Stomach (tissue), 8 donors: ENCODE measurements at regions not wholly inside any gene's neighbourhood (a gene's known extent, or its start where the extent isn't known, plus 50 kb on each side); places are given as distances from the start of the nearest gene placed in this dataset.

Experiments
- DNase-seq, 2 donors: peaks; one replicate each; pipeline versions ENCODE4 v3.0.0 to v3.0.0-alpha.2; 2013 to 2019
- H3K27ac ChIP-seq, 5 donors: fragments of 200-600 bp in 4 of 5; sonication (generic) in 4 of 5; one replicate each; pipeline ENCODE4 v1.5.1; 2013 to 2019; ENCODE audit warnings: mild to moderate bottlenecking in 1 of 5, moderate library complexity in 1 of 5
- H3K27me3 ChIP-seq, 3 donors: fragments of 200-600 bp; sonication (generic); one replicate each; pipeline ENCODE4 v1.5.1; 2017 to 2019; ENCODE audit warnings: mixed run types in 1 of 3
- H3K36me3 ChIP-seq, 4 donors: fragments of 200-600 bp; sonication (generic); 1 replicate in 3 of 4; 2 replicates in 1 of 4; pipeline ENCODE4 v1.5.1; 2016 to 2019
- H3K4me1 ChIP-seq, 4 donors: fragments of 200-600 bp; sonication (generic); one replicate each; pipeline ENCODE4 v1.5.1; 2016 to 2019
- H3K4me3 ChIP-seq, 4 donors: fragments of 200-600 bp; sonication (generic) in 3 of 4; one replicate each; pipeline ENCODE4 v1.5.1; 2016 to 2019; ENCODE audit warnings: mild to moderate bottlenecking in 1 of 4
- H3K9me3 ChIP-seq, 4 donors: fragments of 200-600 bp; sonication (generic); one replicate each; pipeline ENCODE4 v1.5.1; 2016 to 2019
- CTCF ChIP-seq, 7 experiments: fragments of 450-650 bp in 4 of 7; fragments of 200-600 bp in 3 of 7; sonication (generic) in 3 of 7; IDR thresholded peaks; one replicate each; pipeline ENCODE4 v1.5.1; 2016 to 2019; ENCODE audit warnings: antibody characterized with exemption in 7 of 7, control low read depth in 2 of 7, mild to moderate bottlenecking in 1 of 7
- EP300 ChIP-seq: sonication (generic); formaldehyde crosslinking; IDR thresholded peaks from one replicate; pipeline ENCODE4 v1.6.1; 2017; ENCODE audit warnings: antibody characterized with exemption
- POLR2A ChIP-seq, 4 donors: fragments of 450-650 bp; IDR thresholded peaks; one replicate each; pipeline ENCODE4 v1.6.1; 2016; ENCODE audit warnings: antibody characterized with exemption in 4 of 4, control low read depth in 2 of 4, mild to moderate bottlenecking in 1 of 4, moderate library complexity in 1 of 4
- POLR2AphosphoS5 ChIP-seq, 3 donors: sonication (generic); formaldehyde crosslinking; IDR thresholded peaks; one replicate each; pipeline ENCODE4 v1.6.1; 2016; ENCODE audit warnings: antibody characterized with exemption in 3 of 3
- WGBS, 5 donors: extraction: QIAGEN DNeasy Blood & Tissue Kit in 3 of 5; methylation state at CpG; one replicate each; pipeline versions ENCODE4 v1.1.5 to v1.1.7; 2013 to 2018; 5-methylcytosine and 5-hydroxymethylcytosine counted together
- intact Hi-C: fragments of 100-400 bp; cut with DNase I; formaldehyde crosslinking; loops from one replicate; pipeline ENCODE4 v1.15.1; 2023; ENCODE audit warnings: low total_unique reads
- donor health status: healthy with polysubstance abuse.
- donor health status: Bipolar disorder and iron deficiency.
- donor health status: healthy.

DNA sequence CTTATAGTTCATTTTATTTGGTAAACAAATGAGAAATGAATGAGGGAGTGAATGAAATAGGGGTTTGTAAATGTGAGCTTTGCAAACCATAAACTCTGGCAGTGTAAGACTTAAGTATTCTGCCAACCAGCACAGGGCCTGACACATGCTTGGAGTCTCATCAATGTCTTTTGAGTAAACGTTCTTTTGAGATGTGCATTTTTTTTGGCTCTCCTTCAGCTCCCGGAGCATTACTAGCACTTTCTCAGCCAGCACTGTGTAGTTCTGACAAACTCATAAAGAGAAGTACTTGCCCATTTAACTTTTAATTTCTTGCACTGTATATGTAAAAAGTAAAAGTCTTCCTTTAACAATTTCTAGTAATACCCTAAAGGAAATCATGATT, 245.3 kb downstream of the HS3ST1 start:
- H3K4me3 ChIP-seq: no peak overlapping the region
- DNase-seq: peak in 1 of 2 donors; percentile 8
- H3K27me3 ChIP-seq: no peaks in the 10 kb centered on the region
- no peaks in the 10 kb centered on the region for H3K36me3 ChIP-seq
- TF ChIP-seq EP300: no peak
- TF ChIP-seq POLR2AphosphoS5 (IDR thresholded peaks at IDR 0.05): no peak
- TF ChIP-seq CTCF (IDR thresholded peaks at IDR 0.05): no peak
- no peaks in the 10 kb centered on the region for H3K4me1 ChIP-seq
- no peaks in the 10 kb centered on the region for H3K9me3 ChIP-seq
- WGBS, 5 donors: 36 to 66% (median 53%) methylated on average over 2 of the region's 2 CpGs
- H3K27ac ChIP-seq: no peak overlapping the region
- intact Hi-C loops: no loop called here

DNA sequence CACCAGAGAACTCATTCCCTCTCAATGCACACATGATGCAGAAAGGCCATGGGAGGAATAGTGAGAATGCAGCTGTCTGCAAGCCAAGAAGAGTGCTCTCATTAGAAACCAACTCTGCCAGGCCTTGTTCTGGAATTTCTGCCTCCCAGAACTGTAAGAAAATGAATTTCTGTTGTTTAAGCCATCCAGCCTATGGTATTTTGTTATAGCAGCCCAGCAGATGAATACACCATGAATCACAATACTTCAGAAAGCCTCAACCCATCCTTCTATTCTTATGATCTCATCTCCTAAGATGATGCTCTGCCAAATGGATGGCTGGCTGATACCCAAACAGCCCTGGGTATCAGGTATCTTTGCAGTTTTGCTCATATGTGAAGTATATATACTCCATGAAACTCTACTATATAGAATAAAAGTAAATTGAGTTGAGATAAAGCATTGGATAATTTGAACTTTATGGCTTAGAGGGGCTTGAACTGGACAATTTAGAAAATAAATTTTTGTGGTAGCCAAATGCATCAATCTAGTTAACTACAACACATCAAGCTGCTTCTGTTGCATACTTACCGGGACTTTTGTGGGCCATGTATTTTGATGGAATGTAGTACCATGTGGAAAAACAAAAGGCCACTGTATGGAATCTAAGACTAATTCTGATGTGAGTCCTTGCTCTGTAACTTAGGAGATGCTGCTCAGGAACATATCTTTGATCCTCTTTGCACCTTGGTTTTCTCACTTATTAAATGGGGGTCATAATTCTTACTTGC, 245.9 kb downstream of the HS3ST1 start:
- TF ChIP-seq POLR2AphosphoS5 (IDR thresholded peaks at IDR 0.05) (no peak), EP300 (no peak), POLR2A (IDR thresholded peaks at IDR 0.05) (no peak), CTCF (IDR thresholded peaks at IDR 0.05) (no peak)
- WGBS, 5 donors: 72 to 92% (median 88%) methylated on average over 1 of the region's 1 CpG
- intact Hi-C loops: no loop called here
- no peak for DNase-seq
- Histone ChIP-seq H3K9me3 (no peaks in the 10 kb centered on the region), H3K4me3 (no peak overlapping the region), H3K36me3 (no peaks in the 10 kb centered on the region), H3K27me3 (no peaks in the 10 kb centered on the region), H3K27ac (no peak overlapping the region), H3K4me1 (no peaks in the 10 kb centered on the region)

- Histone ChIP-seq H3K27me3 (no peaks in the 10 kb centered on the region), H3K36me3 (no peaks in the 10 kb centered on the region), H3K9me3 (no peaks in the 10 kb centered on the region), H3K4me3 (no peak overlapping the region), H3K4me1 (no peaks in the 10 kb centered on the region), H3K27ac (no peak overlapping the region)
- DNase-seq: no peak
- intact Hi-C loops: no loop called here
- TF ChIP-seq EP300 (no peak), POLR2AphosphoS5 (IDR thresholded peaks at IDR 0.05) (no peak), CTCF (IDR thresholded peaks at IDR 0.05) (no peak), POLR2A (IDR thresholded peaks at IDR 0.05) (no peak)
Measured at GRCh38 chr4:11182031-11182430, 246.7 kb downstream of the HS3ST1 start.

GRCh38 chr4:11179796-11180195, 248.9 kb downstream of the HS3ST1 start:
- DNase-seq: no peak
- Histone ChIP-seq H3K4me1 (no peaks in the 10 kb centered on the region), H3K4me3 (no peak overlapping the region), H3K36me3 (no peaks in the 10 kb centered on the region), H3K27me3 (no peaks in the 10 kb centered on the region), H3K9me3 (no peaks in the 10 kb centered on the region), H3K27ac (no peak overlapping the region)
- intact Hi-C loops: no loop called here
- WGBS, 5 donors: 91 to 96% (median 93%) methylated on average over 2 of the region's 2 CpGs
- no peak for TF ChIP-seq CTCF (IDR thresholded peaks at IDR 0.05)
- no peak for TF ChIP-seq POLR2AphosphoS5 (IDR thresholded peaks at IDR 0.05)
- TF ChIP-seq EP300: no peak
- no peak for TF ChIP-seq POLR2A (IDR thresholded peaks at IDR 0.05)
